SK-N-SH (cell line): ENCODE measurements at regions not wholly inside any gene's neighbourhood (a gene's known extent, or its start where the extent isn't known, plus 50 kb on each side); places are given as distances from the start of the nearest gene placed in this dataset.

Experiments used
- EP300 ChIP-seq, 2 experiments: IDR thresholded peaks; 2 replicates each; pipeline versions ENCODE4 v1.4.0 to v1.6.1; 2012; ENCODE audit warnings: borderline replicate concordance in 1 of 2, low read depth in 1 of 2, low read length in 1 of 2
- GATA2 ChIP-seq: sonication (generic); formaldehyde crosslinking; IDR thresholded peaks from 2 replicates; pipeline ENCODE4 v1.5.0; 2020; ENCODE audit warnings: mild to moderate bottlenecking, missing genetic modification reagents
- POLR2AphosphoS5 ChIP-seq: IDR thresholded peaks from 2 replicates; pipeline ENCODE4 v1.6.1; 2012; ENCODE audit warnings: low read depth, low read length
- RAD21 ChIP-seq: IDR thresholded peaks from 2 replicates; pipeline ENCODE4 v1.6.1; 2012; ENCODE audit warnings: mild to moderate bottlenecking, low read length
- RCOR1 ChIP-seq: fragments of 150-350 bp; IDR thresholded peaks from 2 replicates; pipeline ENCODE4 v1.6.1; 2017; ENCODE audit warnings: antibody characterized with exemption, low read length
- RFX5 ChIP-seq: IDR thresholded peaks from 2 replicates; pipeline ENCODE4 v1.6.1; 2012; ENCODE audit warnings: mild to moderate bottlenecking, improper control_type of control experiment, low read length
- TAF1 ChIP-seq: IDR thresholded peaks from 2 replicates; pipeline ENCODE4 v1.6.1; 2012; ENCODE audit warnings: low read depth, mild to moderate bottlenecking, low read length, moderate library complexity, borderline replicate concordance
- YY1 ChIP-seq: IDR thresholded peaks from 2 replicates; pipeline ENCODE4 v1.4.0; 2012; ENCODE audit warnings: low read depth, mild to moderate bottlenecking
- TF ChIP-seq, protein P1 (sequence below): IDR thresholded peaks from 2 replicates; pipeline ENCODE4; 2012
- TF ChIP-seq, protein P2 (sequence below): fragments of 200-600 bp; sonication (generic); IDR thresholded peaks from 2 replicates; pipeline ENCODE4 v1.6.1; 2017; ENCODE audit warnings: antibody characterized with exemption, mild to moderate bottlenecking, moderate library complexity
- TF ChIP-seq, protein P3 (sequence below): IDR thresholded peaks from 2 replicates; pipeline ENCODE4 v1.4.0; 2012; ENCODE audit warnings: low read depth, borderline replicate concordance
- TF ChIP-seq, protein P4 (sequence below): IDR thresholded peaks from 2 replicates; pipeline ENCODE4 v1.6.1; 2012; ENCODE audit warnings: mild to moderate bottlenecking, low read depth, low read length, moderate library complexity

DNA sequence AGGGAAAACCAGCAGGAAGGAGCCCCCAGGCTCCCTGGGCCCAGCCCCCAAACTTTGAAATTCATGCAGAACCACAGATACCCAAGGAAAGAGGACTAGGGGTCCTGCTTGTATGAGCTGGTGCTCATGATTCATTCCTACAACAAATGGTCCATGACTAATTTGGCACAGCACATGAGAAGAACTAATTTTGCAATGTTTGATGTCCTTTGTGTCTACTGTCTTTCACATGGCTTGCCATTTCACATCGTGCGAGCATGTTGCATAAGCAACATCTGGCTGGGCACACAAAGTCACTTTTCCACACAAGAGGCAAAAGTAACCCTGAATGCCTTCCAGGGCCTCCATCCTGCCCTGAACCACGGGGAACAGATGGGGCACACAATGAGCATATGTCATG is 149.6 kb upstream of the APCDD1 start:
- TF ChIP-seq RFX5 (no peak), POLR2AphosphoS5 (no peak), RAD21 (no peak), TAF1 (no peak), YY1 (no peak), GATA2 (CRISPR knock-in tag) (no peak), EP300 (IDR thresholded peaks at IDR 0.05; ENCODE audit: borderline replicate concordance in 1 of 2, low read depth in 1 of 2, low read length in 1 of 2) (no peak), RCOR1 (no peak)
- TF ChIP-seq, protein P1, sequence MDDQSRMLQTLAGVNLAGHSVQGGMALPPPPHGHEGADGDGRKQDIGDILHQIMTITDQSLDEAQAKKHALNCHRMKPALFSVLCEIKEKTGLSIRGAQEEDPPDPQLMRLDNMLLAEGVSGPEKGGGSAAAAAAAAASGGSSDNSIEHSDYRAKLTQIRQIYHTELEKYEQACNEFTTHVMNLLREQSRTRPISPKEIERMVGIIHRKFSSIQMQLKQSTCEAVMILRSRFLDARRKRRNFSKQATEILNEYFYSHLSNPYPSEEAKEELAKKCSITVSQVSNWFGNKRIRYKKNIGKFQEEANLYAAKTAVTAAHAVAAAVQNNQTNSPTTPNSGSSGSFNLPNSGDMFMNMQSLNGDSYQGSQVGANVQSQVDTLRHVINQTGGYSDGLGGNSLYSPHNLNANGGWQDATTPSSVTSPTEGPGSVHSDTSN, result no peak
- TF ChIP-seq, protein P2, sequence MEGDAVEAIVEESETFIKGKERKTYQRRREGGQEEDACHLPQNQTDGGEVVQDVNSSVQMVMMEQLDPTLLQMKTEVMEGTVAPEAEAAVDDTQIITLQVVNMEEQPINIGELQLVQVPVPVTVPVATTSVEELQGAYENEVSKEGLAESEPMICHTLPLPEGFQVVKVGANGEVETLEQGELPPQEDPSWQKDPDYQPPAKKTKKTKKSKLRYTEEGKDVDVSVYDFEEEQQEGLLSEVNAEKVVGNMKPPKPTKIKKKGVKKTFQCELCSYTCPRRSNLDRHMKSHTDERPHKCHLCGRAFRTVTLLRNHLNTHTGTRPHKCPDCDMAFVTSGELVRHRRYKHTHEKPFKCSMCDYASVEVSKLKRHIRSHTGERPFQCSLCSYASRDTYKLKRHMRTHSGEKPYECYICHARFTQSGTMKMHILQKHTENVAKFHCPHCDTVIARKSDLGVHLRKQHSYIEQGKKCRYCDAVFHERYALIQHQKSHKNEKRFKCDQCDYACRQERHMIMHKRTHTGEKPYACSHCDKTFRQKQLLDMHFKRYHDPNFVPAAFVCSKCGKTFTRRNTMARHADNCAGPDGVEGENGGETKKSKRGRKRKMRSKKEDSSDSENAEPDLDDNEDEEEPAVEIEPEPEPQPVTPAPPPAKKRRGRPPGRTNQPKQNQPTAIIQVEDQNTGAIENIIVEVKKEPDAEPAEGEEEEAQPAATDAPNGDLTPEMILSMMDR, result no peak
- TF ChIP-seq, protein P3, sequence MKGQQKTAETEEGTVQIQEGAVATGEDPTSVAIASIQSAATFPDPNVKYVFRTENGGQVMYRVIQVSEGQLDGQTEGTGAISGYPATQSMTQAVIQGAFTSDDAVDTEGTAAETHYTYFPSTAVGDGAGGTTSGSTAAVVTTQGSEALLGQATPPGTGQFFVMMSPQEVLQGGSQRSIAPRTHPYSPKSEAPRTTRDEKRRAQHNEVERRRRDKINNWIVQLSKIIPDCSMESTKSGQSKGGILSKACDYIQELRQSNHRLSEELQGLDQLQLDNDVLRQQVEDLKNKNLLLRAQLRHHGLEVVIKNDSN, result no peak
- TF ChIP-seq, protein P4, sequence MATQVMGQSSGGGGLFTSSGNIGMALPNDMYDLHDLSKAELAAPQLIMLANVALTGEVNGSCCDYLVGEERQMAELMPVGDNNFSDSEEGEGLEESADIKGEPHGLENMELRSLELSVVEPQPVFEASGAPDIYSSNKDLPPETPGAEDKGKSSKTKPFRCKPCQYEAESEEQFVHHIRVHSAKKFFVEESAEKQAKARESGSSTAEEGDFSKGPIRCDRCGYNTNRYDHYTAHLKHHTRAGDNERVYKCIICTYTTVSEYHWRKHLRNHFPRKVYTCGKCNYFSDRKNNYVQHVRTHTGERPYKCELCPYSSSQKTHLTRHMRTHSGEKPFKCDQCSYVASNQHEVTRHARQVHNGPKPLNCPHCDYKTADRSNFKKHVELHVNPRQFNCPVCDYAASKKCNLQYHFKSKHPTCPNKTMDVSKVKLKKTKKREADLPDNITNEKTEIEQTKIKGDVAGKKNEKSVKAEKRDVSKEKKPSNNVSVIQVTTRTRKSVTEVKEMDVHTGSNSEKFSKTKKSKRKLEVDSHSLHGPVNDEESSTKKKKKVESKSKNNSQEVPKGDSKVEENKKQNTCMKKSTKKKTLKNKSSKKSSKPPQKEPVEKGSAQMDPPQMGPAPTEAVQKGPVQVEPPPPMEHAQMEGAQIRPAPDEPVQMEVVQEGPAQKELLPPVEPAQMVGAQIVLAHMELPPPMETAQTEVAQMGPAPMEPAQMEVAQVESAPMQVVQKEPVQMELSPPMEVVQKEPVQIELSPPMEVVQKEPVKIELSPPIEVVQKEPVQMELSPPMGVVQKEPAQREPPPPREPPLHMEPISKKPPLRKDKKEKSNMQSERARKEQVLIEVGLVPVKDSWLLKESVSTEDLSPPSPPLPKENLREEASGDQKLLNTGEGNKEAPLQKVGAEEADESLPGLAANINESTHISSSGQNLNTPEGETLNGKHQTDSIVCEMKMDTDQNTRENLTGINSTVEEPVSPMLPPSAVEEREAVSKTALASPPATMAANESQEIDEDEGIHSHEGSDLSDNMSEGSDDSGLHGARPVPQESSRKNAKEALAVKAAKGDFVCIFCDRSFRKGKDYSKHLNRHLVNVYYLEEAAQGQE, result no peak
